Ovary (tissue), 3 donors: ENCODE measurements at regions not wholly inside any gene's neighbourhood (a gene's known extent, or its start where the extent isn't known, plus 50 kb on each side); places are given as distances from the start of the nearest gene placed in this dataset.

Source experiments
- EP300 ChIP-seq: sonication (generic); formaldehyde crosslinking; IDR thresholded peaks from one replicate; pipeline ENCODE4 v1.6.1; 2017; ENCODE audit warnings: antibody characterized with exemption
- POLR2A ChIP-seq: fragments of 450-650 bp; IDR thresholded peaks from one replicate; pipeline ENCODE4 v1.6.1; 2017; ENCODE audit warnings: antibody characterized with exemption, mild to moderate bottlenecking, moderate library complexity
- TF ChIP-seq, protein P1 (sequence below), 3 donors: fragments of 450-650 bp in 2 of 3; fragments of 200-600 bp in 1 of 3; IDR thresholded peaks; one replicate each; pipeline versions ENCODE4 v1.5.1 to v1.8.0; 2016 to 2022; ENCODE audit warnings: antibody characterized with exemption in 3 of 3, mild to moderate bottlenecking in 1 of 3
- donor health status: DM: no; HTN: no; CAD: no.

DNA sequence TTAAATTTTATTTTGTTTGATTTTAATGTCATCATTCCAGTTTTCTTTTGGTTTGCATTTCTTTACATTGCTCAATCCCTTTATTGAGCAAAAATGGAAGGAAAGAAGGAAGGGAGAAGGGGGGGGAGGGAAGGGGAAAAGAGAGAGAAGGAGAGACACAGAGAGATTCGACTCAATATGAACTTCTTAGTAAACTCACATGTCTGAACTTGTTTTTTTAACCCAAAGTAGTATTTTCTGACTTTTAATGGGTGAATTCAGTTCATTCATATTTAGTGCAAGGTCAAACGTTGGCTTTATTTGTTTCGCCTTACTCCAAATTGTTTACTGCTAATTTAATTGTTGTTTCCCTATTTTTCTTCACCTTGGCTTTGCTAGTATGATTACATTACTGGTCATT is 278.6 kb downstream of the COL12A1 start:
- TF ChIP-seq EP300 (no peak), POLR2A (no peak)
- TF ChIP-seq, protein P1, sequence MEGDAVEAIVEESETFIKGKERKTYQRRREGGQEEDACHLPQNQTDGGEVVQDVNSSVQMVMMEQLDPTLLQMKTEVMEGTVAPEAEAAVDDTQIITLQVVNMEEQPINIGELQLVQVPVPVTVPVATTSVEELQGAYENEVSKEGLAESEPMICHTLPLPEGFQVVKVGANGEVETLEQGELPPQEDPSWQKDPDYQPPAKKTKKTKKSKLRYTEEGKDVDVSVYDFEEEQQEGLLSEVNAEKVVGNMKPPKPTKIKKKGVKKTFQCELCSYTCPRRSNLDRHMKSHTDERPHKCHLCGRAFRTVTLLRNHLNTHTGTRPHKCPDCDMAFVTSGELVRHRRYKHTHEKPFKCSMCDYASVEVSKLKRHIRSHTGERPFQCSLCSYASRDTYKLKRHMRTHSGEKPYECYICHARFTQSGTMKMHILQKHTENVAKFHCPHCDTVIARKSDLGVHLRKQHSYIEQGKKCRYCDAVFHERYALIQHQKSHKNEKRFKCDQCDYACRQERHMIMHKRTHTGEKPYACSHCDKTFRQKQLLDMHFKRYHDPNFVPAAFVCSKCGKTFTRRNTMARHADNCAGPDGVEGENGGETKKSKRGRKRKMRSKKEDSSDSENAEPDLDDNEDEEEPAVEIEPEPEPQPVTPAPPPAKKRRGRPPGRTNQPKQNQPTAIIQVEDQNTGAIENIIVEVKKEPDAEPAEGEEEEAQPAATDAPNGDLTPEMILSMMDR (IDR thresholded peaks at IDR 0.05): no peak
